HepG2 (cell line): ENCODE measurements at regions not wholly inside any gene's neighbourhood (a gene's known extent, or its start where the extent isn't known, plus 50 kb on each side); places are given as distances from the start of the nearest gene placed in this dataset.

Experiments
- ATAC-seq: fragments of 200-7000 bp; cut with Tn5 transposase; 3 replicates; pipeline ENCODE4 v1.9.1; 2020; ENCODE audit warnings: mild to moderate bottlenecking, moderate library complexity
- BruUV-seq: library from RNA; stranded (reverse); fragments of 400-500 nt; replicated peaks from 2 replicates; lab custom pipeline; 2021; lab: Mats Ljungman, UMichigan
- CTCF ChIA-PET: fragments of 300-600 bp; formaldehyde crosslinking; extraction: SDS; loops from one replicate; lab custom pipeline; 2021; ENCODE audit warnings: low total read pairs, inconsistent platforms, low intra/inter-chr PET ratio; lab: Yijun Ruan, JAX
- POLR2A ChIA-PET: fragments of 350-600 bp; sonication (Branson Sonifier 250); formaldehyde crosslinking; loops from one replicate; lab custom pipeline; 2020; ENCODE audit warnings: antibody characterized with exemption, inconsistent platforms; lab: Yijun Ruan, JAX
- DNase-seq: peaks from one replicate; pipeline ENCODE4 v3.0.0-alpha.2; 2015; ENCODE audit warnings: low spot score
- FAIRE-seq: peaks from 3 replicates; lab custom pipeline; 2011; peaks lifted over from hg19 to GRCh38; lab: Jason Lieb, UNC
- H2AFZ ChIP-seq: one replicate; pipeline ENCODE4 v1.6.1; 2011; ENCODE audit warnings: low read length, inconsistent platforms
- H3K27ac ChIP-seq: fragments of 300-600 bp; 3 replicates; pipeline ENCODE4 v1.8.0; 2011; ENCODE audit warnings: mixed run types, mild to moderate bottlenecking, mixed read lengths, low read length, inconsistent platforms; ENCODE audit not compliant: insufficient read depth; ENCODE audit errors: extremely low read length
- H3K27me3 ChIP-seq, 2 experiments: fragments of 200-600 bp in 1 of 2; 2 replicates in 1 of 2; 3 replicates in 1 of 2; pipeline versions ENCODE4 v1.6.0 to v1.8.0; 2011; ENCODE audit warnings: low read length in 2 of 2, mild to moderate bottlenecking in 2 of 2, moderate library complexity in 2 of 2, inconsistent platforms in 1 of 2; ENCODE audit not compliant: insufficient read depth in 2 of 2, control insufficient read depth in 1 of 2
- H3K36me3 ChIP-seq, 2 experiments: fragments of 200-600 bp in 1 of 2; replicated peaks in 1 of 2; 2 replicates in 1 of 2; 3 replicates in 1 of 2; pipeline versions ENCODE4 v1.5.1 to v1.8.0; 2011; ENCODE audit warnings: low read length in 2 of 2, inconsistent platforms in 1 of 2; ENCODE audit not compliant: insufficient read depth in 2 of 2, control insufficient read depth in 1 of 2
- H3K4me1 ChIP-seq: 2 replicates; pipeline ENCODE4 v1.5.1; 2012; ENCODE audit warnings: low read length, inconsistent platforms; ENCODE audit not compliant: insufficient read depth
- H3K4me2 ChIP-seq: 2 replicates; pipeline ENCODE4 v1.6.0; 2011; ENCODE audit warnings: low read depth, low read length, inconsistent platforms
- H3K4me3 ChIP-seq, 3 experiments: fragments of 200-600 bp in 1 of 3; sonication (generic), shearing (Covaris generic) in 1 of 3; replicated peaks in 1 of 3; 2 replicates each; pipeline ENCODE4 v1.5.1; 2011 to 2016; ENCODE audit warnings: low read length in 3 of 3, inconsistent platforms in 2 of 3, low read depth in 2 of 3, mild to moderate bottlenecking in 2 of 3, control low read depth in 1 of 3, mixed read lengths in 1 of 3; ENCODE audit not compliant: insufficient read depth in 1 of 3
- H3K79me2 ChIP-seq: one replicate; pipeline ENCODE4 v1.6.1; 2011; ENCODE audit warnings: low read length, inconsistent platforms; ENCODE audit not compliant: insufficient read depth
- H3K9ac ChIP-seq: 2 replicates; pipeline ENCODE4 v1.6.0; 2011; ENCODE audit warnings: mild to moderate bottlenecking, low read depth, low read length, inconsistent platforms; ENCODE audit not compliant: insufficient read depth
- H3K9me3 ChIP-seq: 2 replicates; pipeline ENCODE4 v1.5.1; 2012; ENCODE audit warnings: mild to moderate bottlenecking, low read length
- H4K20me1 ChIP-seq: 2 replicates; pipeline ENCODE4 v1.6.0; 2011; ENCODE audit warnings: inconsistent platforms, mild to moderate bottlenecking, low read length, moderate library complexity; ENCODE audit not compliant: insufficient read depth
- HCFC1 ChIP-seq: fragments of 150-350 bp; IDR thresholded peaks from 2 replicates; pipeline ENCODE4 v1.6.1; 2014; ENCODE audit warnings: low read depth, low read length
- HNRNPUL1 ChIP-seq: fragments of 200-400 bp; formaldehyde crosslinking; IDR thresholded peaks from 2 replicates; pipeline ENCODE4 v1.6.1; 2017; ENCODE audit warnings: low read depth, mild to moderate bottlenecking, low read length, moderate library complexity
- IKZF4 ChIP-seq: sonication (generic); formaldehyde crosslinking; IDR thresholded peaks from 2 replicates; pipeline ENCODE4 v1.5.1; 2020; ENCODE audit warnings: borderline replicate concordance, mild to moderate bottlenecking, low read depth, missing genetic modification reagents; ENCODE audit errors: not compliant biosample characterization
- KLF13 ChIP-seq: sonication (generic); formaldehyde crosslinking; IDR thresholded peaks from 2 replicates; pipeline ENCODE4 v1.4.0; 2020; ENCODE audit warnings: mild to moderate bottlenecking, missing genetic modification reagents
- NCOA5 ChIP-seq: sonication (generic); formaldehyde crosslinking; IDR thresholded peaks from 2 replicates; pipeline ENCODE4 v1.4.0; 2020; ENCODE audit warnings: missing genetic modification reagents
- RAD51 ChIP-seq: fragments of 450-650 bp; IDR thresholded peaks from 2 replicates; pipeline ENCODE4 v1.6.1; 2016; ENCODE audit warnings: borderline replicate concordance
- SOX6 ChIP-seq, 2 experiments: fragments of 450-650 bp in 1 of 2; sonication (generic) in 1 of 2; formaldehyde crosslinking in 1 of 2; IDR thresholded peaks; 2 replicates each; pipeline versions ENCODE4 v1.4.0 to v1.6.1; 2017 to 2020; ENCODE audit warnings: antibody characterized with exemption in 1 of 2, mild to moderate bottlenecking in 1 of 2, missing genetic modification reagents in 1 of 2
- TCF7 ChIP-seq: sonication (generic); IDR thresholded peaks from 2 replicates; pipeline ENCODE4 v1.6.1; 2016; ENCODE audit warnings: antibody characterized with exemption, low read depth
- ZBTB21 ChIP-seq: sonication (generic); formaldehyde crosslinking; IDR thresholded peaks from 2 replicates; pipeline ENCODE4 v1.4.0; 2020; ENCODE audit warnings: missing genetic modification reagents
- ZFP36L1 ChIP-seq: sonication (generic); formaldehyde crosslinking; IDR thresholded peaks from 2 replicates; pipeline ENCODE4 v1.8.0; 2022; ENCODE audit warnings: mild to moderate bottlenecking, missing genetic modification reagents, moderate library complexity
- ZNF382 ChIP-seq: sonication (generic); formaldehyde crosslinking; IDR thresholded peaks from 2 replicates; pipeline ENCODE4 v1.5.0; 2020; ENCODE audit warnings: missing genetic modification reagents, mild to moderate bottlenecking, borderline replicate concordance
- WGBS: methylation state at CpG from one replicate; pipeline ENCODE4 v1.1.6; 2017; ENCODE audit warnings: low lambda C conversion rate; 5-methylcytosine and 5-hydroxymethylcytosine counted together
- in situ Hi-C: cut with HindIII; loops from 2 replicates; pipeline ENCODE4 v1.10.0; 2017; ENCODE audit warnings: low pct_unique_long_range_greater_than_20kb; ENCODE audit not compliant: extremely low pct_ligation_motif_present
- intact Hi-C: fragments of 100-400 bp; cut with micrococcal nuclease; formaldehyde crosslinking; loops from one replicate; pipeline ENCODE4 v1.10.0; 2022; ENCODE audit not compliant: unreplicated experiment
- TF ChIP-seq, protein P1 (sequence below): sonication (generic); formaldehyde crosslinking; IDR thresholded peaks from 2 replicates; pipeline ENCODE4 v1.8.0; 2022; ENCODE audit warnings: low read depth, missing genetic modification reagents
- TF ChIP-seq, protein P2 (sequence below): IDR thresholded peaks from 2 replicates; pipeline ENCODE4 v1.6.1; 2016; ENCODE audit warnings: low read depth, borderline replicate concordance
- TF ChIP-seq, protein P3 (sequence below): sonication (generic); formaldehyde crosslinking; conservative IDR thresholded peaks from 2 replicates; pipeline ENCODE4 v1.8.0; 2022; ENCODE audit warnings: low read depth, missing genetic modification reagents

DNA sequence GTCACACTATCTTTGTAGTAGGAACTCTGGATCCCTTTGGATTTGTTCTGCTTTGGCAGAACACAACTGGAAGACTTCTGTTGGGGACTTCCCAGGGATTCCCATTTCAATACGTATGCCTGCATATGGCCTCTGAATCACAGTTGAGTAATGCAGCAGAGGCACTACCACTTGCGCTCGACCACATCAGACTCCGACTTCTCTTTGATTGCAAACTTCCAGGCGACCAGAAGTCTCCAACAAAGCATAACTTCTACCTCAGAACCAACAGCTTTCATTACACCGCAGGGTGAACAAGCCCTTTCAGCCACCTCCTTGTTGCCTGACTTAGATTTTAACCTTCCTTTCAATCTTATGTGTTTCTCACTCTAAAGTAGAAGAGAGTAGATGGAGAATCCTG lies 924.4 kb downstream of the IGSF11 start:
- ChIA-PET POLR2A (no interaction called here), CTCF (no interaction called here)

DNA sequence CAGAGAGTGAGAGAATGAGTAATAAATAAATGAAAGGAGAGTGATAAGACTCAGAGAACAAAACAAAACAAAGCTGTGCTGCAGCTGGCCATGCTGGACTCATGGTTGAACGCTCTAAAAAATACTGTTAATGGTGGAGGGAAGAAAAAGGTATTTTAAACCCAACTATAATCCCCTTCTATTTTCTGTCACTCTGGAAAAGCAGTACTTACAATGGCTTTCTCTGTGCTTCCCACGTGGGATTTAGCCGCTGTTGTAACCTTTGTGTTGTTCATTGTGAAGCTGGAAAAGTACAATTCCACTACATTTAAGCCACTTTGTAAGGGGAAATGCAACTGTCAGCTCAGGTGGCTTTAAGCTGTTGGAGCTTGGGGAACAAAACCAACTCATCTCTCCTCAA lies 917.7 kb downstream of the IGSF11 start:
- CTCF ChIA-PET, result no interaction called here
- POLR2A ChIA-PET, result no interaction called here
- in situ Hi-C loops, result no loop called here
- H3K36me3 ChIP-seq, result no peaks in the 10 kb centered on the region
- FAIRE-seq (no peak), DNase-seq (no peak)
- H3K4me1 ChIP-seq, result no peaks in the 10 kb centered on the region
- no peak overlapping the region for H2AFZ ChIP-seq
- no peak overlapping the region for H3K27ac ChIP-seq
- H3K9ac ChIP-seq, result no peak overlapping the region
- intact Hi-C loops, result no loop called here
- H3K4me3 ChIP-seq, result no peak overlapping the region
- H4K20me1 ChIP-seq, result no peaks in the 10 kb centered on the region
- no peaks in the 10 kb centered on the region for H3K27me3 ChIP-seq
- TF ChIP-seq, protein P1, sequence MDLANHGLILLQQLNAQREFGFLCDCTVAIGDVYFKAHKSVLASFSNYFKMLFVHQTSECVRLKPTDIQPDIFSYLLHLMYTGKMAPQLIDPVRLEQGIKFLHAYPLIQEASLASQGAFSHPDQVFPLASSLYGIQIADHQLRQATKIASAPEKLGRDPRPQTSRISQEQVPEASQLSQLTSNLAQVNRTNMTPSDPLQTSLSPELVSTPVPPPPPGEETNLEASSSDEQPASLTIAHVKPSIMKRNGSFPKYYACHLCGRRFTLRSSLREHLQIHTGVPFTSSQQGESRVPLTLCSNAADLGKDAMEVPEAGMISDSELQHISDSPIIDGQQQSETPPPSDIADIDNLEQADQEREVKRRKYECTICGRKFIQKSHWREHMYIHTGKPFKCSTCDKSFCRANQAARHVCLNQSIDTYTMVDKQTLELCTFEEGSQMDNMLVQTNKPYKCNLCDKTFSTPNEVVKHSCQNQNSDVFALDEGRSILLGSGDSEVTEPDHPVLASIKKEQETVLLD (CRISPR knock-in tag), result no peak
- TF ChIP-seq RAD51 (no peak), ZNF382 (CRISPR knock-in tag) (no peak)
- TF ChIP-seq, all 625 proteins: peak for 0
- no peak for ATAC-seq
- H3K79me2 ChIP-seq, result no peaks in the 10 kb centered on the region
- H3K4me2 ChIP-seq, result no peak overlapping the region
- WGBS, result 1% methylated on average over 3 of the region's 3 CpGs
- no TSS peak for BruUV-seq
- peaks cover 11% of the 10 kb centered on the region for H3K9me3 ChIP-seq

More for the DNA sequence above, 924.4 kb downstream of the IGSF11 start:
- Histone ChIP-seq H3K36me3 (no peaks in the 10 kb centered on the region), H3K4me3 (no peak overlapping the region), H2AFZ (no peak overlapping the region), H4K20me1 (no peaks in the 10 kb centered on the region), H3K4me2 (no peak overlapping the region), H3K27ac (no peak overlapping the region), H3K27me3 (no peaks in the 10 kb centered on the region), H3K9me3 (peaks cover 12% of the 10 kb centered on the region), H3K9ac (no peak overlapping the region), H3K79me2 (no peaks in the 10 kb centered on the region), H3K4me1 (no peaks in the 10 kb centered on the region)
- FAIRE-seq (no peak), ATAC-seq (no peak), DNase-seq (no peak)
- TF ChIP-seq HCFC1, result no peak
- no peak for TF ChIP-seq KLF13
- no peak for TF ChIP-seq HNRNPUL1
- TF ChIP-seq ZBTB21 (CRISPR knock-in tag), result no peak
- no peak for TF ChIP-seq NCOA5 (CRISPR knock-in tag)
- no peak for TF ChIP-seq ZFP36L1 (CRISPR knock-in tag)
- TF ChIP-seq, protein P2, sequence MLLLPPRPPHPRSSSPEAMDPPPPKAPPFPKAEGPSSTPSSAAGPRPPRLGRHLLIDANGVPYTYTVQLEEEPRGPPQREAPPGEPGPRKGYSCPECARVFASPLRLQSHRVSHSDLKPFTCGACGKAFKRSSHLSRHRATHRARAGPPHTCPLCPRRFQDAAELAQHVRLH (CRISPR knock-in tag), result no peak
- TF ChIP-seq, protein P3, sequence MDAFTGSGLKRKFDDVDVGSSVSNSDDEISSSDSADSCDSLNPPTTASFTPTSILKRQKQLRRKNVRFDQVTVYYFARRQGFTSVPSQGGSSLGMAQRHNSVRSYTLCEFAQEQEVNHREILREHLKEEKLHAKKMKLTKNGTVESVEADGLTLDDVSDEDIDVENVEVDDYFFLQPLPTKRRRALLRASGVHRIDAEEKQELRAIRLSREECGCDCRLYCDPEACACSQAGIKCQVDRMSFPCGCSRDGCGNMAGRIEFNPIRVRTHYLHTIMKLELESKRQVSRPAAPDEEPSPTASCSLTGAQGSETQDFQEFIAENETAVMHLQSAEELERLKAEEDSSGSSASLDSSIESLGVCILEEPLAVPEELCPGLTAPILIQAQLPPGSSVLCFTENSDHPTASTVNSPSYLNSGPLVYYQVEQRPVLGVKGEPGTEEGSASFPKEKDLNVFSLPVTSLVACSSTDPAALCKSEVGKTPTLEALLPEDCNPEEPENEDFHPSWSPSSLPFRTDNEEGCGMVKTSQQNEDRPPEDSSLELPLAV (CRISPR knock-in tag), result no peak
- no peak for TF ChIP-seq TCF7
- no peak for TF ChIP-seq IKZF4 (CRISPR knock-in tag)
- TF ChIP-seq SOX6 (IDR thresholded peaks at IDR 0.05), result no peak
- TF ChIP-seq SOX6 (CRISPR knock-in tag; IDR thresholded peaks at IDR 0.05), result no peak
- BruUV-seq, result no TSS peak
- 17% methylated on average over 3 of the region's 6 CpGs for WGBS
- intact Hi-C loops, result no loop called here
- in situ Hi-C loops, result no loop called here
